HepG2 (cell line): ENCODE measurements at regions not wholly inside any gene's neighbourhood (a gene's known extent, or its start where the extent isn't known, plus 50 kb on each side); places are given as distances from the start of the nearest gene placed in this dataset.

Experiments used
- CTCF ChIP-seq: sonication (generic); formaldehyde crosslinking; IDR thresholded peaks from 2 replicates; pipeline ENCODE4 v1.5.0; 2020; ENCODE audit warnings: mild to moderate bottlenecking, missing genetic modification reagents, moderate library complexity
- DPF2 ChIP-seq: sonication (generic); formaldehyde crosslinking; IDR thresholded peaks from 2 replicates; pipeline ENCODE4 v1.4.0; 2020; ENCODE audit warnings: mild to moderate bottlenecking, low read depth, missing genetic modification reagents, borderline replicate concordance
- FOXO4 ChIP-seq: sonication (generic); formaldehyde crosslinking; conservative IDR thresholded peaks from 2 replicates; pipeline ENCODE4 v1.8.1; 2023; ENCODE audit warnings: missing genetic modification reagents
- IKZF1 ChIP-seq: fragments of 450-650 bp; IDR thresholded peaks from 2 replicates; pipeline ENCODE4 v1.7.1; 2016
- LBX2 ChIP-seq: sonication (generic); formaldehyde crosslinking; IDR thresholded peaks from 2 replicates; pipeline ENCODE4 v1.5.0; 2020; ENCODE audit warnings: missing genetic modification reagents, mild to moderate bottlenecking, borderline replicate concordance
- SIN3A ChIP-seq: IDR thresholded peaks from 2 replicates; pipeline ENCODE4 v1.6.1; 2011; ENCODE audit warnings: low read depth, mild to moderate bottlenecking, control low read depth, low read length, borderline replicate concordance
- ZFP37 ChIP-seq: sonication (generic); formaldehyde crosslinking; IDR thresholded peaks from 2 replicates; pipeline ENCODE4 v1.4.0; 2020; ENCODE audit warnings: missing genetic modification reagents, borderline replicate concordance
- ZNF546 ChIP-seq: sonication (generic); formaldehyde crosslinking; conservative IDR thresholded peaks from 2 replicates; pipeline ENCODE4 v1.8.1; 2023; ENCODE audit warnings: mild to moderate bottlenecking, missing genetic modification reagents
- TF ChIP-seq, protein P1 (sequence below), 2 experiments: sonication (generic) in 1 of 2; formaldehyde crosslinking in 1 of 2; IDR thresholded peaks; 2 replicates each; pipeline versions ENCODE4 v1.4.0 to v1.6.1; 2018 to 2020; ENCODE audit warnings: missing genetic modification reagents in 2 of 2, borderline replicate concordance in 1 of 2, low read depth in 1 of 2, mild to moderate bottlenecking in 1 of 2, missing biosample characterization in 1 of 2
- TF ChIP-seq, protein P2 (sequence below): IDR thresholded peaks from 2 replicates; pipeline ENCODE4 v1.6.1; 2016

- TF ChIP-seq CTCF (no peak), IKZF1 (no peak), ZNF546 (CRISPR knock-in tag) (no peak), ZFP37 (CRISPR knock-in tag) (no peak), DPF2 (CRISPR knock-in tag) (no peak), FOXO4 (CRISPR knock-in tag) (no peak), SIN3A (no peak), LBX2 (CRISPR knock-in tag) (no peak)
- TF ChIP-seq, protein P1, sequence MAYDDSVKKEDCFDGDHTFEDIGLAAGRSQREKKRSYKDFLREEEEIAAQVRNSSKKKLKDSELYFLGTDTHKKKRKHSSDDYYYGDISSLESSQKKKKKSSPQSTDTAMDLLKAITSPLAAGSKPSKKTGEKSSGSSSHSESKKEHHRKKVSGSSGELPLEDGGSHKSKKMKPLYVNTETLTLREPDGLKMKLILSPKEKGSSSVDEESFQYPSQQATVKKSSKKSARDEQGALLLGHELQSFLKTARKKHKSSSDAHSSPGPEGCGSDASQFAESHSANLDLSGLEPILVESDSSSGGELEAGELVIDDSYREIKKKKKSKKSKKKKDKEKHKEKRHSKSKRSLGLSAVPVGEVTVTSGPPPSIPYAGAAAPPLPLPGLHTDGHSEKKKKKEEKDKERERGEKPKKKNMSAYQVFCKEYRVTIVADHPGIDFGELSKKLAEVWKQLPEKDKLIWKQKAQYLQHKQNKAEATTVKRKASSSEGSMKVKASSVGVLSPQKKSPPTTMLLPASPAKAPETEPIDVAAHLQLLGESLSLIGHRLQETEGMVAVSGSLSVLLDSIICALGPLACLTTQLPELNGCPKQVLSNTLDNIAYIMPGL (CRISPR knock-in tag; IDR thresholded peaks at IDR 0.05; ENCODE audit: borderline replicate concordance in 1 of 2, low read depth in 1 of 2) = no peak
- TF ChIP-seq, protein P2, sequence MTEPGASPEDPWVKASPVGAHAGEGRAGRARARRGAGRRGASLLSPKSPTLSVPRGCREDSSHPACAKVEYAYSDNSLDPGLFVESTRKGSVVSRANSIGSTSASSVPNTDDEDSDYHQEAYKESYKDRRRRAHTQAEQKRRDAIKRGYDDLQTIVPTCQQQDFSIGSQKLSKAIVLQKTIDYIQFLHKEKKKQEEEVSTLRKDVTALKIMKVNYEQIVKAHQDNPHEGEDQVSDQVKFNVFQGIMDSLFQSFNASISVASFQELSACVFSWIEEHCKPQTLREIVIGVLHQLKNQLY (CRISPR knock-in tag) = no peak
These were observed 195.5 kb upstream of the TMPO start for GRCh38 chr12:98319716-98320425.
